Fibroblast of skin of abdomen (primary cell): ENCODE measurements at regions not wholly inside any gene's neighbourhood (a gene's known extent, or its start where the extent isn't known, plus 50 kb on each side); places are given as distances from the start of the nearest gene placed in this dataset.
A peak's percentile ranks its signal among the peaks of the same experiment; 100 is the strongest.
"Not testable (repeated sequence)": the region's sequence is repeated elsewhere in the genome, so short reads cannot be mapped to it uniquely, and the experiment has no call there.

Experiments
- DNase-seq: peaks from one replicate; pipeline ENCODE4 v3.0.0-alpha.2; 2013

GRCh38 chr21:28063241-28064216, 929.1 kb downstream of the LTN1 start:
- no peak for DNase-seq

DNA sequence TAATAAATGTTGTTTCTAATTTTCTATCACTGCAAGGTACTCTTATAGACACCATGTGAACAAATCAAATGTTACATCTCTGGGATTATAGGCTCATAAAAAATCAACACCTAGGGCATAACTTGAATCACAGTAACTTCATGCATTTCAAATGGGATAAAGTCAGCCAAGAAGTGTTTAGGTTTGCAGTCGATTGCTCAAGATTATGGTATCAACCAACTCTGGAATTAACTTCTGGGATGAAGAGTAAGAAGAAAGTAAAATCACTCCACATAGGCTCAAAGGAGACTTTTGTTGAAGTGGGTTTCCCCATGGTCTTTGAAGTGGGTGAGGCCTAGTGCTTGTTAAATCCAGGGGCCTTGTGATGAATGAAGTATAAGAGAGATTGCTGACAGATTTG, 939.7 kb downstream of the LTN1 start:
- not testable (repeated sequence) for DNase-seq

DNA sequence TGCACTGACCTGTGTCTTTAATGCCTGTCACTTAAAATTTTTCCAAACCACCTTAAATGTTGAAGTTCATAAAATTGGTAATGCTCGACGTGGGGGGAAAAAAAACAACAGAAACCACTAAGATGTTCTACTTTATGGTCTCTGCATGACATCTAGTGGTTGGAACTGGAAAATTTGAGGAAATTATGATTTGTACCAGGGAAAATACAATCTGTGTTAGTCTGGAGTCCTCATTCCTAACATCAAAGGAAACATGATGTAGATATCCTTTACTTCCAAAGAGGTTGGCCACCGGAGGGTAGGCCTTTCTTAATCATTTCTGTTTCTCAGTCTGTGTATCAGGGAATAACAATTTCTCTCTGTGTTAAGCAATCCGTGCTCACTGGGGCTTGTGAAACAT, 941.0 kb downstream of the LTN1 start:
- DNase-seq = peak; percentile 54

DNA sequence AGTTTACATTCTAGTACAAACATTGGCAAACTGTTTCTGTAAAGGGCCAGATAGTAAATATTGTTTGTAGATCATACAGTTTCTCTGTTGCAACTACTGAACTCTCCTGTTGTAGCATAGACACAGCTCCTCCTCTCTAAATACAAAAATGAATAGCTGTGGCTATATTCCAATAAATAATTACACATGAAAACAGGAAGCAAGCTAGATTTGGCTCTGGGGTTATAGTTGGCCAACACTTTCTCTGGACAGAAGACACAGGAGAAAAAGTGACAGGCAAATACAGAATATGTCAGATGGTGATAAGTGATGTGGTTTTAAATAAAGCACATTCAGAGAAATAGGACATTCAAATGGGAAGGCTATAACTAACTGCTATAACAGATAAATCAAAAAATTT, 957.0 kb downstream of the LTN1 start:
- not testable (repeated sequence) for DNase-seq

DNA sequence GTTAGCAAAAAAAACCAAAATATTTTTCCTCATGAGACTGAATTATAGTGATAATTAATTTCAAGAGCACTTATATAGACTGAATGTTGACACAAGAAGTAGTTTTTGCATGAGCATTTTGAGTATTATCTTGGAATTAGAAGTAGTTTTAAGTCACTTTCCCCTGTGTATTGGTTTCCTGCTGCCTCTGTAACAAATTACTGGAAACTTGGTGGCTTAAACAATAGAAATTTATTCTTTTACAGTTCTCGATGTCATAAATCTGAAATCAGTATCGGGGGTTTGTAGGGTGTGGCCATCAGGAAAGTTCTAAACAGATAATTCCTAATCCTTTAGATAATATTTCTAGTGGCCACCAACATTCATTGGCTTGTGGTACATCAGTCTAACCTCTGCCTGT, 957.8 kb downstream of the LTN1 start:
- not testable (repeated sequence) for DNase-seq

- DNase-seq = not testable (repeated sequence)
These were observed 958.3 kb downstream of the LTN1 start for GRCh38 chr21:28034334-28034733.

GRCh38 chr21:28032652-28033051, 960.0 kb downstream of the LTN1 start:
- not testable (repeated sequence) for DNase-seq

GRCh38 chr21:28031066-28031465, 961.6 kb downstream of the LTN1 start:
- not testable (repeated sequence) for DNase-seq

GRCh38 chr21:28025111-28025510, 967.6 kb downstream of the LTN1 start:
- no peak for DNase-seq

GRCh38 chr21:28018741-28019669, 973.7 kb downstream of the LTN1 start:
- no peak for DNase-seq

GRCh38 chr21:28018213-28018612, 974.5 kb downstream of the LTN1 start:
- DNase-seq = no peak

DNA sequence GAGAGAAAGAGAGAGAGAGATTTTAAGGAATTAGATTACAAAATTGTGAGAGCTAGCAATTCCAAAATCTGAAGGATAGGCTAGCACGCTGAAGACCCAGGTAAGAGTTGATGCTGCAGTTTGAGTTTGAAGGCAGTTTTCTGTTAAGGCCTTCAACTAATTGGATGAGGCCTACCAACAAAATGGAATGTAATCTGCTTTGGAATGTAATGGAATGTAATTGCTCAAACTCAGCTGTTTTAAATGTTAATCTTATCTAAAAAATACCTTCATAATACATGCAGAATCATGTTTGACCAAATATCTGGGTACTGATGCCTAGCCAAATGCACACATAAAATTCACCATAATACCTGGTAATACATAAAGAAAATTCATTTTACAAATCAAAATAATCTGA, 976.1 kb downstream of the LTN1 start:
- no peak for DNase-seq

GRCh38 chr21:28013123-28013522, 979.6 kb downstream of the LTN1 start:
- not testable (repeated sequence) for DNase-seq

DNA sequence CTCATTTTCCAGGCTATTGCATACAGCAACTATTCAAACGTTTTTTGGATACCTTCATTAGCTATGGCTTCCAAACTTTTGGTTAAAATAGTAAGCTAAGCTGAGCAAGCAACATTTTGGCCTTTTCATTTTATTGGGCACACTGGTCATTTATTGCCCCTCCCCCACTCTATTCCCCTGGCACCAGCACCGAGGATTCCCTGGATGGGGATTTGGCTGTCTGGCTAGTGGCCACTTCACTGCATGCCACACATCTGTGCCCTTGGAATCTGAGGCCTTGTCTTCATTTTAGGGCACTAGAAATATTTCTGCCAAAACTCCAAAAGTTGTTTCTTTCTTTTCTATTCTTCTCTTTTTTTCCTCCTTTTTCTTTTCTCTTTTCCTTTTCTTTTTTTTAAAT, 980.7 kb downstream of the LTN1 start:
- not testable (repeated sequence) for DNase-seq

- not testable (repeated sequence) for DNase-seq
These were observed 984.4 kb downstream of the LTN1 start for GRCh38 chr21:28008245-28008644.

DNA sequence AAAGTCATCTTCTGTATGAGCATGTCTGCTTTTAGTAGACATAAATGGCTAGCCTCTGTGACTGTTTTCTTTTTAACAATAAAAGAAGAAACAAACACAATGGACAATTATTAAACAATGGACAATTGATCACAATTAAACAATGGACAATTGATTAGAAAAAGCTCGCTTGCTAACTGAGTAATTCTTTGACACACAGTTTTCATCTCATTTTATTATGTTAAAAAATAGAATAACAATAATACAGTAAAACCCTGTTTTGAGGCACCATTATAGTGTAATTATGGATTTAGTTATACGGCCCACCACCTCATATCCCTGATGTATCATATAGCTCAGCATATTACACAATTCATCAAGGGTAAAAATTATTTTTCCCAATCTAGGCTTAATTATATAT, 989.0 kb downstream of the LTN1 start:
- DNase-seq = not testable (repeated sequence)

DNA sequence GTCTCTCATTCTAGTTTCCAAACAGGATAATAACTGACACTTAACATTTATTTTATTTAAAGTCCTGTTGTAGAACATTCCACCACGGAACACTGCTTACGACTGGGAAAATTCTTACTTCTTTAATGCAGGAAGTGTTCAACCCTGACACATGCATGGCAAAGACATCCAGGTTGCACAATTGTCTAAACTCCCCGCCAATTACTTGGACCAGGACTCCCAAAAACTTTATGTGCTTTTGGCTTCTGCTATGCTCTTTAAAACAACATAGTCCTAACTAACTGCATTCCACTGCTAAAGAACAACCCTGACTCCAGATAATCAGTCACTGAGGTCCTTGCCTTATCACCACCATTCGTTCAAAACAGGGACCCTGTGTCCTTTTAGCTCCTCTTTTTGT, 995.8 kb downstream of the LTN1 start:
- not testable (repeated sequence) for DNase-seq

DNA sequence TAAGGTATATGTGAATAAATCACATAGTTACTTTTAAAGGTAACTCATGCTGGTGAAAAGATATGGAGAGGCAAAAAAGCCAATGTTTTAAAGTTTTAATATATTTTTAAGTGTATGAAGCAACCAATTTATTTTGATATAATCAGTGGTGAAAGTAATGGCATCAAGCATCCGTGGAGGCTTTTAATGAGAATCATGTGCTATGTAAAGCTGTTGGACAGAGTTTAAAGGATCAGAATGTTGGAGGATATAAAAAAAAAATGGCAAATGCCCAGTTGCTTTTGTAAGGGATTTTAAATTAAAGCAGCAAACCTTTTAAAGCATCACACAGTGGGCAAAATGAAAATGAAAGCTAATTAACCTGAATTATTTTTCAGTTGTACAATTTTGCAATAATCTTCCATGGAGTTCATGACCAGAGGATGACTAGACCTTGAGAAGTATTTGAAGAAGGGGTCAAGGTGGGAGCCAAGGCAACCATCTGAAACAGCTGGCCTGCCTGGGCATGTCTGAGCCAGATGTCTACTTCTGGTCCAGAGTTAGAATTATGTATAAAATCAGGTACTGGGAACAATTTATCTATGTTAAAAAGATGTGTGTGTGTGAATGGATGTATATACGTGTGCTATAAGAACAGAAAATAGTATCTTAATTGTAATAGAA, 1007.9 kb downstream of the LTN1 start:
- DNase-seq = not testable (repeated sequence)

GRCh38 chr21:27979446-27979845, 1012.6 kb upstream of the ADAMTS5 start:
- not testable (repeated sequence) for DNase-seq

DNA sequence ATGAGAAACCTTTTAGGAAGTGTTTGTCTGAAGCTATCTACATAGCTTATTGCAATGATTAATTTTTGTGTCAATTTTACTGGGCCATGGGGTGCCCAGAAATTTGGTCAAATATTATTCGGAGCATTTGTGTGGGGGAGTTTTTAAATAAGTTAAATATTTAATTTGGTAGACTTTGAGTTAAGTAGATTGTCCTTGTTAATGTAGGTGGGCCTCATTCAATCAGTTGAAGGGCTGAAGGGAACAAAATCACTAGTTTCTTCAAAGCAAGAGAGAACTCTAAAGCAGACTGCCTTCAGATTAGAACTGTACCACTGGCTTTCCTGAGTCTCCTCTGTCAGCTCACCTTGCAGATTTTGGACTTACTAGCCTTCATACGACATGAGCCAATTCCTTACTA, 1008.6 kb upstream of the ADAMTS5 start:
- no peak for DNase-seq

DNA sequence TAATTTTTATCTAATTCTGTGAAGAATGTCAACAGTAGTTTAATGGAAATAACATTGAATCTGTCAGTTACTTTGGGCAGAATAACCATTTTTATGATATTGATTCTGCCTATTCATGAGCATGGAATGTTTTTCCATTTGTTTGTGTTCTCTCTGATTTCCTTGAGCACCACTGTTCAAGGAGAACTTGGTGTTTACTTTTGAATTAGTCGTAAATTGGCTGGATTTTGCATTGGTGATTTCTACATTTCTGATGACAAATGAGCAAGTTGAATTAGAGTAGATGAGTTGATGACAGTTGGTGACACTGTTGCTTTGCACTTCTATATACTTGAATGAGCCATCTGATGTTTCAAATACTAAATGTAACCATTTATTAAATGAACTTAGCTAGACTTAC, 1007.3 kb upstream of the ADAMTS5 start:
- not testable (repeated sequence) for DNase-seq

DNA sequence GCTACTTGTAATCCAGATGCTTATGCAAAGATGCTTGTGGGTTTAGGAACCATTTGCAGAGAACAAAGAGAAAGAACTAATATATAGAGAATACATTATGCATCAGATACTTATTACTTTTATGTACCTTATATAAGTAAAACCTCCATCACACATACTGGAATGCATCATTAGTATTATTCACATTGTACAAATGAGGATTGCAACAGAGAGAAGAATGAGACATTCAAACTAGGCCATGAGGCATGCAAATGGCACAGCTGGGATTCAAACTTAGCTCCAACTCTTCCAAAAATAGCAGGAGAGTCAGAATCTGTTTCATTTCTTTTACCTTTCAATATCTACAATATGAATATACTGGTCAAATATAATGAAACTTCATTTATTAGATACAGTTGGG, 1001.4 kb upstream of the ADAMTS5 start:
- DNase-seq = peak; percentile 26
